OCI-LY1 (cell line): ENCODE measurements at regions not wholly inside any gene's neighbourhood (a gene's known extent, or its start where the extent isn't known, plus 50 kb on each side); places are given as distances from the start of the nearest gene placed in this dataset.

Experiments
- H2AFZ ChIP-seq: fragments of 200-600 bp; sonication (generic), shearing (Covaris generic); 2 replicates; pipeline ENCODE4 v1.6.0; 2014; ENCODE audit warnings: antibody characterized with exemption, mild to moderate bottlenecking, low read length
- H3F3A ChIP-seq: fragments of 200-600 bp; sonication (generic), shearing (Covaris generic); 2 replicates; pipeline ENCODE4 v1.6.0; 2014; ENCODE audit warnings: mild to moderate bottlenecking, antibody characterized with exemption, low read length, moderate library complexity; ENCODE audit not compliant: insufficient read depth
- H3K27ac ChIP-seq: fragments of 200-600 bp; sonication (generic); 2 replicates; pipeline ENCODE4 v1.5.1; 2014; ENCODE audit warnings: low read length, mixed run types, mild to moderate bottlenecking, low read depth; ENCODE audit not compliant: poor library complexity, severe bottlenecking
- H3K27me3 ChIP-seq: fragments of 200-600 bp; sonication (generic); 2 replicates; pipeline ENCODE4 v1.6.0; 2014; ENCODE audit warnings: antibody characterized with exemption, mild to moderate bottlenecking, low read length, moderate library complexity; ENCODE audit not compliant: insufficient read depth
- H3K36me3 ChIP-seq: fragments of 200-600 bp; sonication (generic); 2 replicates; pipeline ENCODE4 v1.6.1; 2014; ENCODE audit warnings: mild to moderate bottlenecking, antibody characterized with exemption, low read length, moderate library complexity, mixed read lengths; ENCODE audit not compliant: insufficient read depth
- H3K4me1 ChIP-seq: fragments of 200-600 bp; sonication (generic); 2 replicates; pipeline ENCODE4 v1.5.1; 2014; ENCODE audit warnings: mild to moderate bottlenecking, low read length, moderate library complexity; ENCODE audit not compliant: insufficient read depth, severe bottlenecking
- H3K4me2 ChIP-seq: fragments of 200-600 bp; sonication (generic), shearing (Covaris generic); 2 replicates; pipeline ENCODE4 v1.6.1; 2014; ENCODE audit warnings: low read length
- H3K4me3 ChIP-seq: fragments of 200-600 bp; sonication (generic); 2 replicates; pipeline ENCODE4 v1.5.1; 2014; ENCODE audit warnings: low read length, low read depth, mild to moderate bottlenecking, mixed read lengths; ENCODE audit not compliant: poor library complexity, severe bottlenecking
- H3K79me2 ChIP-seq: fragments of 200-600 bp; shearing (Covaris generic); 2 replicates; pipeline ENCODE4 v1.6.1; 2016; ENCODE audit warnings: mixed run types, low read length, mixed read lengths; ENCODE audit not compliant: insufficient read depth
- H3K9ac ChIP-seq: fragments of 200-600 bp; sonication (generic), shearing (Covaris generic); 2 replicates; pipeline ENCODE4 v1.6.1; 2014; ENCODE audit warnings: mild to moderate bottlenecking, low read length, mixed read lengths
- H3K9me2 ChIP-seq: fragments of 200-600 bp; sonication (generic), shearing (Covaris generic); 2 replicates; pipeline ENCODE4 v1.6.1; 2014; ENCODE audit warnings: low read depth, mild to moderate bottlenecking, low read length, mixed read lengths
- H3K9me3 ChIP-seq: fragments of 200-600 bp; shearing (Covaris generic); 2 replicates; pipeline ENCODE4 v1.6.1; 2014; ENCODE audit warnings: low read length, mixed read lengths
- H4K20me1 ChIP-seq: fragments of 200-600 bp; sonication (generic), shearing (Covaris generic); 2 replicates; pipeline ENCODE4 v1.6.0; 2016; ENCODE audit warnings: mild to moderate bottlenecking, low read length; ENCODE audit not compliant: insufficient read depth
- CTCF ChIP-seq: fragments of 200-600 bp; sonication (generic), shearing (Covaris generic); IDR thresholded peaks from 2 replicates; pipeline ENCODE4 v1.5.1; 2017; ENCODE audit warnings: mild to moderate bottlenecking, antibody characterized with exemption, low read length, moderate library complexity, mixed read lengths
- EZH2 ChIP-seq: fragments of 200-600 bp; sonication (generic), shearing (Covaris generic); IDR thresholded peaks from 2 replicates; pipeline ENCODE4 v1.8.0; 2017; ENCODE audit warnings: borderline replicate concordance, mixed run types, mild to moderate bottlenecking, antibody characterized with exemption, low read length, moderate library complexity, mixed read lengths

- no peak for TF ChIP-seq EZH2
- no peak for TF ChIP-seq CTCF
- Histone ChIP-seq H3K4me1 (no peaks in the 10 kb centered on the region), H3K9me2 (no peaks in the 10 kb centered on the region), H3K79me2 (no peaks in the 10 kb centered on the region), H3K36me3 (no peaks in the 10 kb centered on the region), H4K20me1 (no peaks in the 10 kb centered on the region), H3K4me2 (no peak overlapping the region), H3F3A (no peaks in the 10 kb centered on the region), H3K4me3 (no peak overlapping the region), H3K9ac (no peak overlapping the region), H3K9me3 (no peaks in the 10 kb centered on the region), H2AFZ (no peak overlapping the region), H3K27me3 (no peaks in the 10 kb centered on the region), H3K27ac (no peak overlapping the region)
Measured at GRCh38 chr7:68958571-68958970, 639.7 kb upstream of the AUTS2 start.

DNA sequence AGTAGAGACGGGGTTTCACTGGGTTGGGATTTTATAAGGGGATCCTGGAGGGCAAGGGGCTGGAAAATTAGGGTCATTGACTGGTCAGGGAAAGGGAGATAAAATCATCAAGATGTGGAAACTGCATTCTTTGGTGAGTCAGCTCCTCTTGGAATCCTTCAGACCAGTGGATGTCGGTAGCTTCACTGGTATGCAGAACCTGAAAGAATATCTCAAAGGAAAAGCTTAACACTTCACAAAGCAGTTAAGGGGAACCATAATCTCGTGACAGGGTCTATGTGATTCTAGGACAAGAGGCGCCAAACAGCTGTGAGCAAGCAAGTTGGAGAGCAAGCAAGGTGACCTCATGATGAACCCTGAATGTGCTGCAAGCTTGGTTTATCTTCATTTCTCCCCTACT is 634.7 kb upstream of the AUTS2 start:
- no peaks in the 10 kb centered on the region for H3K27me3 ChIP-seq
- no peaks in the 10 kb centered on the region for H3F3A ChIP-seq
- H3K36me3 ChIP-seq, result no peaks in the 10 kb centered on the region
- H3K4me2 ChIP-seq, result no peak overlapping the region
- H3K79me2 ChIP-seq, result no peaks in the 10 kb centered on the region
- no peak overlapping the region for H2AFZ ChIP-seq
- H3K9me3 ChIP-seq, result no peaks in the 10 kb centered on the region
- no peaks in the 10 kb centered on the region for H3K9me2 ChIP-seq
- no peaks in the 10 kb centered on the region for H3K4me1 ChIP-seq
- H3K9ac ChIP-seq, result no peak overlapping the region
- no peak overlapping the region for H3K4me3 ChIP-seq
- no peak overlapping the region for H3K27ac ChIP-seq
- no peaks in the 10 kb centered on the region for H4K20me1 ChIP-seq
- TF ChIP-seq EZH2 (no peak), CTCF (no peak)

- H3K36me3 ChIP-seq, result no peaks in the 10 kb centered on the region
- no peaks in the 10 kb centered on the region for H3K4me1 ChIP-seq
Measured at GRCh38 chr7:68964060-68964459, 634.2 kb upstream of the AUTS2 start.

More at GRCh38 chr7:68964060-68964459, 634.2 kb upstream of the AUTS2 start:
- H2AFZ ChIP-seq, result no peak overlapping the region
- no peaks in the 10 kb centered on the region for H3K27me3 ChIP-seq
- no peak overlapping the region for H3K4me2 ChIP-seq
- H3K4me3 ChIP-seq, result no peak overlapping the region
- no peaks in the 10 kb centered on the region for H3K79me2 ChIP-seq
- no peak overlapping the region for H3K27ac ChIP-seq
- TF ChIP-seq CTCF (no peak), EZH2 (no peak)
- no peaks in the 10 kb centered on the region for H3F3A ChIP-seq
- no peaks in the 10 kb centered on the region for H4K20me1 ChIP-seq
- H3K9me3 ChIP-seq, result no peaks in the 10 kb centered on the region
- H3K9me2 ChIP-seq, result no peaks in the 10 kb centered on the region
- H3K9ac ChIP-seq, result no peak overlapping the region
